B cell (primary cell): ENCODE measurements at regions not wholly inside any gene's neighbourhood (a gene's known extent, or its start where the extent isn't known, plus 50 kb on each side); places are given as distances from the start of the nearest gene placed in this dataset.

Source experiments
- CTCF ChIP-seq: fragments of 200-600 bp; IDR thresholded peaks from one replicate; pipeline ENCODE4 v1.8.0; 2022; ENCODE audit warnings: antibody characterized with exemption, mild to moderate bottlenecking
- EZH2 ChIP-seq: IDR thresholded peaks from 2 replicates; pipeline ENCODE4 v1.6.1; 2012; ENCODE audit warnings: borderline replicate concordance, low read depth, mild to moderate bottlenecking, moderate library complexity, low read length; ENCODE audit not compliant: insufficient read depth, poor library complexity, severe bottlenecking

DNA sequence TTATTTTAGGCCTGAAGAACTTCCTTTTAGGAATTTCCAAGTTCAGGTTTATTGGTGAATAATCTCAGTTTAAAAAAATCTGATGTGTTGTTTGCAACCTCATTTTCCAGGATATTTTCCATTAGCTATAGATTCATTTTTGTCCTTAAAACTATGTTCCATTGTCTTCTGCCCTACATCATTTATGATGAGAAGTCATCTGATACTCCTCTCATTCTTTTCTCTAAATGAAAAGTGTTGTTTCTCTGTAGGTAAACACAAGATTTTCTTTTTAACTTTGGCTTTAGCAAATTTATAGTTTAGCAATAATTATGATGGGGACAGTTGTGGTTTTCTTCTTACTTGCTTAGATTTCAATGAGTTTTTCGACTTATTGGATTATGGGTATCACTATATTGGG, 427.3 kb downstream of the DCDC2C start:
- TF ChIP-seq CTCF = no peak
- TF ChIP-seq EZH2 = no peak
